ENCODE measurements at regions not wholly inside any gene's neighbourhood (a gene's known extent, or its start where the extent isn't known, plus 50 kb on each side); places are given as distances from the start of the nearest gene placed in this dataset.

GRCh38 chr12:94777936-94778335 is 127.6 kb upstream of the TMCC3 start:
- DNase-seq, result no peak

- no peak for DNase-seq
Observed at GRCh38 chr12:94775710-94776109, 125.4 kb upstream of the TMCC3 start.

GRCh38 chr12:94771741-94772140 is 121.4 kb upstream of the TMCC3 start:
- DNase-seq, result no peak

GRCh38 chr12:94771199-94771598 is 120.8 kb upstream of the TMCC3 start:
- no peak for DNase-seq

GRCh38 chr12:94770791-94771190 is 120.4 kb upstream of the TMCC3 start:
- DNase-seq, result no peak

- DNase-seq, result no peak
Observed at GRCh38 chr12:94769776-94770759, 119.7 kb upstream of the TMCC3 start.

- DNase-seq, result no peak
Observed at GRCh38 chr12:94769047-94769420, 118.7 kb upstream of the TMCC3 start.

- no peak for DNase-seq
Observed at GRCh38 chr12:94768398-94769046, 118.2 kb upstream of the TMCC3 start.

- DNase-seq, result no peak
Observed at GRCh38 chr12:94767956-94768355, 117.6 kb upstream of the TMCC3 start.

- DNase-seq, result no peak
Observed at GRCh38 chr12:94766397-94766796, 116.0 kb upstream of the TMCC3 start.

- DNase-seq, result no peak
Observed at GRCh38 chr12:94763462-94763861, 113.1 kb upstream of the TMCC3 start.

- DNase-seq, result no peak
Observed at GRCh38 chr12:94762943-94763342, 112.6 kb upstream of the TMCC3 start.

GRCh38 chr12:94762259-94762942 is 112.0 kb upstream of the TMCC3 start:
- no peak for DNase-seq

GRCh38 chr12:94761559-94761958 is 111.2 kb upstream of the TMCC3 start:
- DNase-seq, result no peak

GRCh38 chr12:94760786-94761185 is 110.4 kb upstream of the TMCC3 start:
- DNase-seq, result no peak

- no peak for DNase-seq
Observed at GRCh38 chr12:94756789-94757188, 106.4 kb upstream of the TMCC3 start.

GRCh38 chr12:94755598-94755997 is 105.2 kb upstream of the TMCC3 start:
- DNase-seq, result no peak

- DNase-seq, result no peak
Observed at GRCh38 chr12:94754653-94755052, 104.3 kb upstream of the TMCC3 start.

GRCh38 chr12:94753036-94753679 is 102.8 kb upstream of the TMCC3 start:
- DNase-seq, result no peak

GRCh38 chr12:94750864-94751263 is 100.5 kb upstream of the TMCC3 start:
- DNase-seq, result no peak

- DNase-seq, result no peak
Observed at GRCh38 chr12:94749890-94750289, 99.5 kb upstream of the TMCC3 start.

- DNase-seq, result no peak
Observed at GRCh38 chr12:94749455-94749854, 99.1 kb upstream of the TMCC3 start.
